ENCODE measurements at regions not wholly inside any gene's neighbourhood (a gene's known extent, or its start where the extent isn't known, plus 50 kb on each side); places are given as distances from the start of the nearest gene placed in this dataset.
"Not testable (repeated sequence)": the region's sequence is repeated elsewhere in the genome, so short reads cannot be mapped to it uniquely, and the experiment has no call there.

DNA sequence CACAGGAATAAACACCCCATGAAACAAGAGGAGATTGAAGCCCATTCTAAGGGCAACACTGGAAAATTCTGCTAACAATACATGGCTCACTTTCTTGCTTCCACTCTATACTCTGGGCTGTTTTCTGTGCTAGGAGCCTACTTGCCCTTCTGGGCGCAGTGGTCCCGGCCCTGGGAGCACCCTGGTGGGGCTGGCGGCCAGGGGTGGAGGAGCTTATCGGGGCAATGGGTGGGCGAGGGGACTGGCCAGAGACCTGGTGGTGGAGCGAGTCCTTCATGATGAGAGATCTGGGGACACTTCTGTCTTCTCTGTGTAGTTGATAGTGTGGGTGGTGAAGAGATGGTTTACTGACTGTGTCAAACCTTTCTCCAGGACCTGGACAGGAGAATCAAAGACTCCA is 1128.5 kb downstream of the TBL1XR1 start:
- no peak for DNase-seq (ENCODE audit: low read depth)

DNA sequence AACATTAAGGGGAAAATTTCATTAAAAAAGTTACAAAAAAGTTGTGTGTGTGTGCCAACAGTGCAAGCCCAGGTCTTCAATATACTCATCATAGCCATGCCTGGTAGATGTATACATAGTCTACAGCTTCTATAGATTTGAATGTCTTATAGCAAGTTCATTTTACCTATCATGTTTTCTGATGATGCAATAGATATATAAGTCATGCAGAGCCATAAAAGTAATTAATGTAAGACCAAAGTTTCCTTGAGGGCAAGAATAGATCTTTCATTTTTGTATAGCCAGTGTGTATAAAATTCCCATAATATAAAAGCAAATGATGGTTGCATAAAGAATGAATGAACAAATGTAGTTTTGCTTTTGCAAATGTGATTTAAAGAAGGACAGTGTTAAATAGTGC is 1138.4 kb downstream of the TBL1XR1 start:
- no peak for DNase-seq (ENCODE audit: low read depth)

DNA sequence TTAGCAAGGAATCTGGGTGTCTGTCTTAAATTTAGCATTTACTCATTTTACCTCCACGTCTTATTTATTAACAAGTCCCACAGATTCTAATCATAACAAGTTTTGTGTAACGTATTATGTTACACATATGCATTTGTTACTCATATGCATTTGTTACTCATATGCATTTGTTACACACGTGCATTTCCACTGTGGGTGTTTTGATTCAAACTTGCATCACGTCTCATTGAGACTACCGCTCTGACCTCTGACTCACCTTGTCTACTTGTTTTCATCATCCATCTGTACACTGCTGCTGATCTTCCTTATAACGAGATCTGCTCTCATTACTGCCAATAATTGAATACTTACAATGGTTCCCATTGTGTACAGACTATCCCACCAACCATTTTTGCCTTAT is 1141.4 kb downstream of the TBL1XR1 start:
- DNase-seq (ENCODE audit: low read depth): no peak

GRCh38 chr3:176051766-176052165 is 1145.5 kb downstream of the TBL1XR1 start:
- DNase-seq (ENCODE audit: low read depth): no peak

DNA sequence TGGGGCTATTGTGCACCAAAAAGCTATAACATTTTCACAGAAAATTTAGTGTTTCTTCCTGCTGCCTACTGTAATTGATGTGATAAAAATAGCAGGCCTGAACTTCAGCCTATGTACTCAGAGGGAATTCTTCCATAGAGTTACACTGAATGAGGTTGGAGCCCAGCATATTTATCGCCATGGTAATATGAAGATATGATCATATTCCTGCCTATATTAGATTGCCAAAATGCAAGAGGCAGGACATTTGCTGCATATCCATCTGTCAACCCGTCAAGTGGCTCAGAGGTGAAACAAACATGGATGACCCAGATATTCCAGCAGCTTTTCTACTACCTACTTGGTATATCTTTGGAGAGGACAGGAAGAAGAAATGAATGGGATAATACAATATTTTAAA is 1150.6 kb downstream of the TBL1XR1 start:
- no peak for DNase-seq (ENCODE audit: low read depth)

DNA sequence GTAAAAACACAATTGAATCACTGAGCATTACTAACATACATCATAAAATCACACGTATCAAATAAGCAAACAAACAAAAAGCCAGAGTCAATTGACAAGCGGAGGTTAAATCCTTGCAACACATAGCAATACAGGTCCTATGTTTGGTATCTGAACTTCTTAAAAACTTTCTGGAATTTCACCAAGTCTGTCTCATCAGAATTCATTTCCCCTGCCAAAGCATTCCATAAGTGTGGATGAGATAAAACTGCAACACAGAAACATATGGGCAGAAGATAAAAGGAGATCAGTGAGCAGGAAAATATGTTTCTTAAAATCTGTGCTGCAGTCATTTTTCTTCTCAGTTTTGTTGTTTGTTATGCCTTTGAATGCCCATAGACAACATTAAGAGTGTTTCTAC is 1155.5 kb downstream of the TBL1XR1 start:
- no peak for DNase-seq (ENCODE audit: low read depth)

DNA sequence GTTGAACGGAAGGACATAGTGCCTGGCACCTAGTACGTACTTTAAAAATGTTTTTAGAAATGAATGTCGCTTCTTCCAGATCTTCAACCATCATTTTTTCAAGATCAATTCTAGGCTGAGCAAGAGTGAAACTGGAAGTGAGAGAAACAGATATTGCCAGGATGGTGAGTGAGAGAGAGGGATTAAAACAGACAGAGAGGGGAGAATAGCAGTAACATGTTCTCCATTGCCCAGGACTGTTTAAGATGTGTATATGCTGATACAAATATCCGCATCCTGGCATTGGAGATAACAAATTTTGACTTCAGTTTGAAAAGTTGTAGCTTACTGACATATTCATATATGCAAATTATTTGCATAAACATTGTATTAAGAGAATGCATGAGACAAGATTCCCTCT is 1156.1 kb downstream of the TBL1XR1 start:
- no peak for DNase-seq (ENCODE audit: low read depth)

DNA sequence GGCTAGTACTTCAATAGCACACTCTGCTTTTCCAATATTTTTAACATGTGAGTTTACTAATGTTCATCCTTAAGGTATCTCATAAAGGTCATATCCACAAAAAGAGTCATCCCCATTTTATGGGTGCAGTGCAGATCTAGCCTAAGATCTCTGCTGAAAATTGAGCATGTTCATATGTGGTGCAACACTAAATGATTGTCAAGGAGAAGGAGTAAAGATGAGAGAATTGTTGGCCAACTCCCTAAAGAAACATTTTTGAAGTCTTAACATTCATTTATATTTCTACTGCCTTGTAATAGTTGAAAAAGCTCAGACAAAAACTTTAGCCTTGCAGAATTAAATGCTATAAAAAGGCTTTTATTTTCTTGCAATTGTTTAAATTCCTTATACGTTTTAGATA is 1159.6 kb downstream of the TBL1XR1 start:
- no peak for DNase-seq (ENCODE audit: low read depth)

DNA sequence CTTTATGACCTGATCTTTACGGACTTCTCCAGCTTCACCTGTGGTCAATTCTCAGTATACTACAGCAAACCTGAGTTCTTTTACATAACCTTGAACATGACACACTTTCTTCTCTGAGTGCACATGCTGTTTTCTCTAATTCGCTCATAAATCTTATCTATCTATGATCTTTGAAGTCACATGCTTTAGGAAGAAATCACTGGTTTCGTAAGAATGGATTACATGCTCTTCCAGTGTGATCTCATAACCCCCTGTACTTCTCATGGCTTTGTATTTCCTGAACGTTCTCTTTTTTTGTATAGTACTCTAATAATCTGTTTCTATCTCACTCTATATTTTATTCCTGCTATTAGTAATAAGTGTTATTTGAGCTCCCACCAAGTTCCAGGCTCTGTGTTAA is 1165.2 kb downstream of the TBL1XR1 start:
- no peak for DNase-seq (ENCODE audit: low read depth)

DNA sequence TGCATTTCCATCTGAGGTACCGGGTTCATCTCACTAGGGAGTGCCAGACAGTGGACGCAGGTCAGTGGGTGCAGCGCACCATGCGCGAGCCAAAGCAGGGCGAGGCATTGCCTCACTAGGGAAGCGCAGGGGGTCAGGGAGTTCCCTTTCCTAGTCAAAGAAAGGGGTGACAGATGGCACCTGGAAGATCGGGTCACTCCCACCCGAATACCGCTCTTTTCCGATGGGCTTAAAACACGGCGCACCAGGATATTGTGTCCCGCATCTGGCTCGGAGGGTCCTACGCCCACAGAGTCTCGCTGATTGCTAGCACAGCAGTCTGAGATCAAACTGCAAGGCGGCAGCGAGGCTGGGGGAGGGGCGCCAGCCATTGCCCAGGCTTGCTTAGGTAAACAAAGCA is 1157.1 kb downstream of the NAALADL2 start:
- peak; percentile 0 for DNase-seq (ENCODE audit: low read depth)

GRCh38 chr3:176015228-176015627 is 1156.1 kb downstream of the NAALADL2 start:
- not testable (repeated sequence) for DNase-seq (ENCODE audit: low read depth)

GRCh38 chr3:176009256-176009655 is 1150.1 kb downstream of the NAALADL2 start:
- no peak for DNase-seq (ENCODE audit: low read depth)

DNA sequence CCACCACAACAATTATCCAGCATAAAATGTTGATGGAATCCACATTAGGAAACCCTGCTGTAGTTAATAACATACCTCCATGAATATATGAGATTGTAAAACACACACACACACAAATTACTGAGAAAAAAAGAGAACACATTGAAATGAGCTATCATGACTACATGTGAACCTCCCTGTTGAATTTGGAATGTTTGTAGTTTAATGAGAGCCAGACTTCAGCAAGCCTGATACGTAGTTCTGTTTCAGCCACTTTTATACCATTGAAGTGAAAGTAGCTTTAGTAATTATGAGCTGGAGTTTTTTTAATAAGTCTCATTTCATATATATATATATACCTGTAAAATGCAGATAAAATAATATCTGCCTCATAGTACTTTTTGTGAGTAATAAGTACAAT is 1146.4 kb downstream of the NAALADL2 start:
- DNase-seq (ENCODE audit: low read depth): no peak

- DNase-seq (ENCODE audit: low read depth): no peak
Observed at GRCh38 chr3:175989161-175989560, 1130.0 kb downstream of the NAALADL2 start.

DNA sequence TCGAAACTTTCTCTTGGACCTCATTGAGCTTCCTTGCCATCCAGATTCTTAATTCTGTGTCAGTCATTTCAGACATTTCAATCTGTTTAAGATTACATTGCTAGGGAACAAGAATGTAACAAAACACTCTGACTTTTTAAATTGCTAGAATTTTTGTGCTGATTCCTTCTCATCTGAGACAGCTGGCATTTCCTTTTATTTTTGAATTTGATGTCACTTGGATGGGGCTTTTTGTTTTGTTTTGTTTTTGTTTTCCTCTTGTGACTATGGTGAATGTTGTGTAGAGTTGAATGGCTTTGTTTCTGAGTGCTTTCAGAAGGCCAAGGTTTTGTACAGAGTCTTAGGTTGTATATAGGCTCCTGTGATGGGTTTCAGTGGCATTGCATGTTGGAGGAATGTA is 1129.3 kb downstream of the NAALADL2 start:
- DNase-seq (ENCODE audit: low read depth): no peak

GRCh38 chr3:175985781-175986180 is 1126.6 kb downstream of the NAALADL2 start:
- DNase-seq (ENCODE audit: low read depth): no peak

DNA sequence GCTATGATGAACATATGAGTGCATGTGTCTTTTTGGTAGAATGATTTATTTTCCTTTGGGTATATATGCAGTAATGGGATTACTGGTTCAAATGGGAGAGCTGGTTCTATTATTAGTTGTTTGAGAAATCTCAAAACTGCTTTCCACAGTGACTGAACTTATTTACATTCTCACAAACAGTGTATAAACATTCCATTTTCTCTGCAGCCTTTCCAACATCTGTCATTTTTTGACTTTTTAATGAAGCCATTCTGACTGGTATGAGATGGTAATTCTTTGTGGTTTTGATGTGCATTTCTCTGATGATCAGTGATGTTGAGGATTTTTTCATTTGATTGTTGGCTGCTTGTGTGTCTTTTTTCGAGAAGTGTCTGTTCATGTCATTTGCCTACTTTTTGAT is 1124.2 kb downstream of the NAALADL2 start:
- no peak for DNase-seq (ENCODE audit: low read depth)

DNA sequence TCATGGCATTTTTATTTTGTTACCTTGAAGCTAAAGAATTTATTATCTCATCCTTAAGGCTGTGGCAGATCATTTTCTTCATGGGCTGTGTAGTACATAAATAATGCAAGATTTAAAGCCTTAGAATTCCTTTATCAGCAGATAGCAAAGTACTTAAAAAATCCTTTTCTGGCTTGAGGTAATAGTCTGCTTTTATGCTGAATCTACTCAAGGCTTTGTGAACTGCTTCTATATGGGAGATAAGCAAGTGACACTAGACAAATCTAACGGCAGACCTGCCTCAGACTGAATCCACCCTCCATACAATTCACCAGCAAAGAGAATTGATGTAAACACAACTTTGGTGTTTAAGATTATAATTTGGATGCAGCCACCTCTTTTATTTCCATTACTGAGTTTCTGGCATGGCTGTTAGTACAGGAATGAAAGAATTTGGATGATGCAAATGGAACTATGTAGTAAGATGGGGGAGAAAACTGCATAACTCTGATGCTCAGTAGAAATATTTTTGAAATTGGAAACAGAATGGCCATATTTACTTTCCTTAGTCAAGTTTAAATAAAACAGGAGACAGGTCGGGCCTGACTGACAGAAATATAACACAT is 1121.5 kb downstream of the NAALADL2 start:
- DNase-seq (ENCODE audit: low read depth): no peak

- DNase-seq (ENCODE audit: low read depth): no peak
Observed at GRCh38 chr3:175977968-175978752, 1119.0 kb downstream of the NAALADL2 start.

- DNase-seq (ENCODE audit: low read depth): no peak
Observed at GRCh38 chr3:175969456-175969855, 1110.3 kb downstream of the NAALADL2 start.

DNA sequence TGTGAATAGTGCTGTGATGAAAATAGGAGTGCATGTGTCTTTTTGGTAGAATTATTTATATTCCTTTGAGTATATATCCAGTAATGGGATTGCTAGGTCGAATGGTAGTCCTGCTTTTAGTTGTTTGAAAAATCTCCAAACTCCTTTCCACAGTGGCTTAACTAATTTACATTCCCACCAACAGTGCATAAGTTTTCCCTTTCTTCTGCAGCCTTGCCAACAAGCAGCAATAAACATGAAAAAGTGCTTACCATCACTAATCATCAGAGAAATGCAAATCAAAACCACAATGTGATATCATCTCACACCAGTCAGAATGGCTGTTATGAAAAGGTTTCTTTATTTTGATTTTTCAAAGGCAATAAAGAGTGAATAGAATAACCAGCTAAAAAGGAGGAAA is 1105.9 kb downstream of the NAALADL2 start:
- no peak for DNase-seq (ENCODE audit: low read depth)

GRCh38 chr3:175957427-175957826 is 1098.3 kb downstream of the NAALADL2 start:
- DNase-seq (ENCODE audit: low read depth): no peak

- no peak for DNase-seq (ENCODE audit: low read depth)
Observed at GRCh38 chr3:175956964-175957363, 1097.8 kb downstream of the NAALADL2 start.

All from stimulated activated CD8-positive, alpha-beta memory T cell treated with anti-CD3 and anti-CD28 coated beads, Interleukin-15, amount 100 ng/mL, for 24 hours (primary cell).